ENCODE measurements at regions not wholly inside any gene's neighbourhood (a gene's known extent, or its start where the extent isn't known, plus 50 kb on each side); places are given as distances from the start of the nearest gene placed in this dataset.
A peak's percentile ranks its signal among the peaks of the same experiment; 100 is the strongest.

DNA sequence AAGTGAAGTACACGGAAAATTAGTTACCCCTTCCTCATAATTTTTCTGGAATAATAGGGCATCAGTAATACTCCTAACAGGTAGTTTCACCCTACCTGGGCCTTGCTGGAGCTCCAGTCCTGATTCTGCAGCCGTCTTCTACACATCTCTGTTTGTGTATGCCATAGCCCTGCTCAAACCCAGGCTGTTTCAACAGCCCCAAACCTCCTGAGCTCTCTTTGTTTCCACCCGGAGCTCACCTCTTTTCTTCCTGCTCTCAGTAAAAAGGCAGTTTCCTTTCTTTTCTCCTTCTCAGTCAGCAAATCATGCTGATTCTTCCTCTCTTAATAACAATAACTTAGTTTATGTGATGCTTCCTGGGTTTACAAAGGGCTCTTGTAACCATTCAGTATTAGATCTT is 355.1 kb upstream of the RUNX1 start:
- peaks cover 52 to 56% of the 10 kb centered on the region in 2 experiments for H3K4me1 Mint-ChIP-seq
- Histone ChIP-seq H2AK5ac (ENCODE audit: insufficient read length, low read length) (no peak overlapping the region), H3K56ac (ENCODE audit: insufficient read length, low read depth, low read length) (no peak overlapping the region), H2BK5ac (ENCODE audit: insufficient read length, low read length) (no peak overlapping the region), H3K23me2 (ENCODE audit: insufficient read length, low read depth, low read length, poor library complexity, severe bottlenecking) (no peaks in the 10 kb centered on the region), H4K20me1 (ENCODE audit: control insufficient read depth, insufficient read depth, insufficient read length) (no peaks in the 10 kb centered on the region), H4K91ac (ENCODE audit: insufficient read length, low read depth, low read length) (no peak overlapping the region), H3K9me3 (ENCODE audit: control insufficient read depth, low read depth, low read length) (no peaks in the 10 kb centered on the region), H3K18ac (ENCODE audit: insufficient read length, low read depth, low read length) (no peak overlapping the region), H3K27ac (ENCODE audit: insufficient read length, low read depth, low read length) (no peak overlapping the region), H3K79me1 (ENCODE audit: insufficient read depth, low read depth, low read length, poor library complexity, severe bottlenecking) (no peaks in the 10 kb centered on the region), H2AFZ (ENCODE audit: low read length) (no peak overlapping the region), H3K4me2 (ENCODE audit: insufficient read depth, insufficient read length, low read length) (no peak overlapping the region), H3K14ac (ENCODE audit: insufficient read depth, low read length) (no peak overlapping the region; the same call in 1 of the 2 replicates), H3K79me2 (ENCODE audit: insufficient read depth, low read length) (no peaks in the 10 kb centered on the region), H2BK20ac (ENCODE audit: low read depth, low read length, poor library complexity, severe bottlenecking) (no peak overlapping the region), H3K4ac (ENCODE audit: low read depth, low read length) (no peak overlapping the region), H2BK120ac (ENCODE audit: low read depth, low read length, poor library complexity, severe bottlenecking) (no peak overlapping the region), H4K5ac (ENCODE audit: insufficient read length, low read depth, low read length) (no peak overlapping the region), H3T11ph (ENCODE audit: low read length) (no peak overlapping the region), H4K8ac (replicated peaks; ENCODE audit: insufficient read length, low read depth, low read length) (no peak overlapping the region), H3K4me1 (ENCODE audit: insufficient read depth, low read length) (peaks cover 8% of the 10 kb centered on the region; the same call in 1 of the 2 replicates), H3K9ac (ENCODE audit: extremely low read depth, insufficient read length, low read length) (no peak overlapping the region), H3K27me3 (ENCODE audit: insufficient read depth, low read length) (no peaks in the 10 kb centered on the region), H2BK12ac (ENCODE audit: insufficient read length, low read depth, low read length) (no peak overlapping the region), H2BK15ac (ENCODE audit: low read depth, low read length) (no peak overlapping the region), H3K23ac (ENCODE audit: insufficient read length, low read depth, low read length) (no peak overlapping the region)
- no peaks in the 10 kb centered on the region for H3K9me3 Mint-ChIP-seq
- H3K27ac Mint-ChIP-seq: peak overlapping the region; percentile 69 to 80 (median 71); a peak in 6 of 7 replicates
- TF ChIP-seq, protein P1, sequence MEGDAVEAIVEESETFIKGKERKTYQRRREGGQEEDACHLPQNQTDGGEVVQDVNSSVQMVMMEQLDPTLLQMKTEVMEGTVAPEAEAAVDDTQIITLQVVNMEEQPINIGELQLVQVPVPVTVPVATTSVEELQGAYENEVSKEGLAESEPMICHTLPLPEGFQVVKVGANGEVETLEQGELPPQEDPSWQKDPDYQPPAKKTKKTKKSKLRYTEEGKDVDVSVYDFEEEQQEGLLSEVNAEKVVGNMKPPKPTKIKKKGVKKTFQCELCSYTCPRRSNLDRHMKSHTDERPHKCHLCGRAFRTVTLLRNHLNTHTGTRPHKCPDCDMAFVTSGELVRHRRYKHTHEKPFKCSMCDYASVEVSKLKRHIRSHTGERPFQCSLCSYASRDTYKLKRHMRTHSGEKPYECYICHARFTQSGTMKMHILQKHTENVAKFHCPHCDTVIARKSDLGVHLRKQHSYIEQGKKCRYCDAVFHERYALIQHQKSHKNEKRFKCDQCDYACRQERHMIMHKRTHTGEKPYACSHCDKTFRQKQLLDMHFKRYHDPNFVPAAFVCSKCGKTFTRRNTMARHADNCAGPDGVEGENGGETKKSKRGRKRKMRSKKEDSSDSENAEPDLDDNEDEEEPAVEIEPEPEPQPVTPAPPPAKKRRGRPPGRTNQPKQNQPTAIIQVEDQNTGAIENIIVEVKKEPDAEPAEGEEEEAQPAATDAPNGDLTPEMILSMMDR (conservative IDR thresholded peaks at IDR 0.05): no peak
- no CpG with 5 or more reads among the region's 3 CpGs for whole genome bisulfite sequencing (ENCODE audit: extremely low coverage, insufficient read length, low lambda C conversion rate)
- peaks cover 2% of the 10 kb centered on the region; the same call in 1 of the 2 replicates for H3K27me3 Mint-ChIP-seq (ENCODE audit: low read depth)
- peak overlapping the region; percentile 0 to 7; a peak in 3 of 5 replicates for H3K4me3 Mint-ChIP-seq
- no peak for DNase-seq
- no peaks in the 10 kb centered on the region; a peak in 2 of 7 replicates for H3K36me3 Mint-ChIP-seq (ENCODE audit: insufficient read depth in 1 of 3, low read depth in 3 of 3)

All from H9 (cell line).